Transverse colon (tissue), 4 donors: ENCODE measurements at regions not wholly inside any gene's neighbourhood (a gene's known extent, or its start where the extent isn't known, plus 50 kb on each side); places are given as distances from the start of the nearest gene placed in this dataset.
A peak's percentile ranks its signal among the peaks of the same experiment; 100 is the strongest.

ENCODE experiments used
- DNase-seq: peaks from one replicate; pipeline ENCODE4 v3.0.0-alpha.2; 2019
- H3K27ac ChIP-seq, 4 donors: fragments of 200-600 bp; sonication (generic); 2 replicates each; pipeline ENCODE4 v1.5.1; 2016 to 2018; ENCODE audit warnings: inconsistent platforms in 4 of 4
- H3K27me3 ChIP-seq: fragments of 200-600 bp; sonication (generic); 2 replicates; pipeline ENCODE4 v1.5.1; 2017; ENCODE audit warnings: inconsistent platforms
- H3K36me3 ChIP-seq, 4 donors: fragments of 200-600 bp; sonication (generic); 2 replicates each; pipeline ENCODE4 v1.5.1; 2017 to 2019; ENCODE audit warnings: inconsistent platforms in 4 of 4
- H3K4me1 ChIP-seq, 4 donors: fragments of 200-600 bp; sonication (generic); 2 replicates each; pipeline ENCODE4 v1.5.1; 2017 to 2020; ENCODE audit warnings: inconsistent platforms in 4 of 4
- H3K4me3 ChIP-seq, 4 donors: fragments of 200-600 bp; sonication (generic); 1 replicate in 1 of 4; 2 replicates in 3 of 4; pipeline versions ENCODE4 v1.5.1 to v1.6.1; 2017 to 2019; ENCODE audit warnings: inconsistent platforms in 4 of 4
- H3K9me3 ChIP-seq, 2 donors: fragments of 200-600 bp; sonication (generic); 2 replicates each; pipeline ENCODE4 v1.5.1; 2017 to 2019; ENCODE audit warnings: inconsistent platforms in 2 of 2
- CTCF ChIP-seq, 5 experiments: fragments of 200-600 bp in 3 of 5; fragments of 450-650 bp in 2 of 5; sonication (generic) in 3 of 5; IDR thresholded peaks; 1 replicate in 2 of 5; 2 replicates in 3 of 5; pipeline ENCODE4 v1.5.1; 2016 to 2017; ENCODE audit warnings: antibody characterized with exemption in 5 of 5, inconsistent platforms in 3 of 5, mild to moderate bottlenecking in 2 of 5, moderate library complexity in 1 of 5
- EP300 ChIP-seq: sonication (generic); formaldehyde crosslinking; IDR thresholded peaks from one replicate; pipeline ENCODE4 v1.6.1; 2017; ENCODE audit warnings: antibody characterized with exemption, low read depth
- POLR2A ChIP-seq: fragments of 450-650 bp; IDR thresholded peaks from one replicate; pipeline ENCODE4 v1.6.1; 2016; ENCODE audit warnings: antibody characterized with exemption, mild to moderate bottlenecking, moderate library complexity
- POLR2AphosphoS5 ChIP-seq, 3 donors: sonication (generic); formaldehyde crosslinking; IDR thresholded peaks; one replicate each; pipeline ENCODE4 v1.6.1; 2016; ENCODE audit warnings: antibody characterized with exemption in 3 of 3
- WGBS, 2 donors: methylation state at CpG; one replicate each; pipeline ENCODE4 v1.1.5; 2018; ENCODE audit warnings: low coverage in 1 of 2; 5-methylcytosine and 5-hydroxymethylcytosine counted together
- in situ Hi-C, 4 donors: fragments of 200-750 bp; cut with MboI; loops; one replicate each; pipeline versions ENCODE4 v1.15.0 to v1.15.1; 2017; ENCODE audit warnings: low sequenced_read_pairs in 3 of 4, low pct_ligation_motif_present in 1 of 4, low pct_unique_long_range_greater_than_20kb in 1 of 4
- intact Hi-C: fragments of 100-400 bp; cut with DNase I; formaldehyde crosslinking; loops from one replicate; pipeline ENCODE4 v1.15.1; 2023; ENCODE audit warnings: low total_unique reads

- no peak for DNase-seq
- in situ Hi-C loops: no loop called here
- H3K36me3 ChIP-seq: no peaks in the 10 kb centered on the region
Measured at GRCh38 chr6:144657691-144658090, 372.6 kb downstream of the UTRN start.

GRCh38 chr6:144659202-144660182 lies 374.4 kb downstream of the UTRN start:
- TF ChIP-seq EP300: no peak
- TF ChIP-seq CTCF (IDR thresholded peaks at IDR 0.05): no peak
- TF ChIP-seq POLR2AphosphoS5 (IDR thresholded peaks at IDR 0.05): no peak
- no peak for TF ChIP-seq POLR2A
- Histone ChIP-seq H3K36me3 (no peaks in the 10 kb centered on the region), H3K9me3 (no peaks in the 10 kb centered on the region), H3K27me3 (no peaks in the 10 kb centered on the region), H3K4me1 (peaks cover 5 to 59% (median 30%) of the 10 kb centered on the region in 4 donors), H3K27ac (peak overlapping the region; percentile 65 to 77 (median 74)), H3K4me3 (peak overlapping the region in 3 of 4 donors; percentile 20 to 39 (median 22))
- in situ Hi-C loops (no loop called here), intact Hi-C loops (no loop called here)
- WGBS, 2 donors: 43 to 51% methylated on average over 10 to 14 of the region's 14 CpGs
- peak; percentile 25 for DNase-seq

More at GRCh38 chr6:144657691-144658090, 372.6 kb downstream of the UTRN start:
- H3K27me3 ChIP-seq: no peaks in the 10 kb centered on the region
- peaks cover 5 to 47% (median 20%) of the 10 kb centered on the region in 4 donors for H3K4me1 ChIP-seq
- TF ChIP-seq EP300: no peak
- TF ChIP-seq POLR2AphosphoS5 (IDR thresholded peaks at IDR 0.05): no peak
- TF ChIP-seq CTCF (IDR thresholded peaks at IDR 0.05): no peak
- TF ChIP-seq POLR2A: no peak
- 72% methylated on average over 2 of the region's 2 CpGs; no CpG with 5 or more reads in 1 of the 2 donors for WGBS, 2 donors
- no peak overlapping the region for H3K27ac ChIP-seq
- H3K4me3 ChIP-seq: no peak overlapping the region
- intact Hi-C loops: no loop called here
- no peaks in the 10 kb centered on the region for H3K9me3 ChIP-seq

- 43 to 80% methylated on average over 7 of the region's 7 CpGs for WGBS, 2 donors
- intact Hi-C loops (no loop called here), in situ Hi-C loops (no loop called here)
- Histone ChIP-seq H3K36me3 (no peaks in the 10 kb centered on the region), H3K4me3 (peak overlapping the region in 3 of 4 donors; percentile 20 to 39 (median 22)), H3K27me3 (no peaks in the 10 kb centered on the region), H3K4me1 (peaks cover 5 to 61% (median 33%) of the 10 kb centered on the region in 4 donors), H3K27ac (peak overlapping the region; percentile 65 to 77 (median 74)), H3K9me3 (no peaks in the 10 kb centered on the region)
- TF ChIP-seq POLR2AphosphoS5 (IDR thresholded peaks at IDR 0.05): no peak
- no peak for TF ChIP-seq EP300
- TF ChIP-seq POLR2A: no peak
- TF ChIP-seq CTCF (IDR thresholded peaks at IDR 0.05): no peak
- DNase-seq: peak; percentile 23
Measured at GRCh38 chr6:144660561-144661115, 375.5 kb downstream of the UTRN start.

GRCh38 chr6:144661116-144661806 lies 376.1 kb downstream of the UTRN start:
- peaks cover 5 to 67% (median 33%) of the 10 kb centered on the region in 4 donors for H3K4me1 ChIP-seq
- peak; percentile 79 for DNase-seq
- H3K27me3 ChIP-seq: no peaks in the 10 kb centered on the region
- WGBS, 2 donors: 31 to 58% methylated on average over 5 to 8 of the region's 8 CpGs
- H3K36me3 ChIP-seq: no peaks in the 10 kb centered on the region
- in situ Hi-C loops (no loop called here), intact Hi-C loops (no loop called here)
- H3K4me3 ChIP-seq: peak overlapping the region in 3 of 4 donors; percentile 20 to 39 (median 22)
- peak overlapping the region; percentile 65 to 77 (median 74) for H3K27ac ChIP-seq
- no peak for TF ChIP-seq POLR2A
- no peak for TF ChIP-seq EP300
- peak in 2 of 3 donors; percentile 15 to 47 for TF ChIP-seq POLR2AphosphoS5 (IDR thresholded peaks at IDR 0.05)
- H3K9me3 ChIP-seq: no peaks in the 10 kb centered on the region
